SU-DHL-6 (cell line): ENCODE measurements at regions not wholly inside any gene's neighbourhood (a gene's known extent, or its start where the extent isn't known, plus 50 kb on each side); places are given as distances from the start of the nearest gene placed in this dataset.

Experiments
- H2AFZ ChIP-seq: fragments of 200-600 bp; sonication (generic); 2 replicates; pipeline ENCODE4 v1.6.1; 2014; ENCODE audit warnings: low read depth, mild to moderate bottlenecking, moderate library complexity, mixed read lengths, antibody characterized with exemption, low read length; ENCODE audit not compliant: severe bottlenecking
- H3F3A ChIP-seq: fragments of 200-600 bp; shearing (Covaris generic); 2 replicates; pipeline ENCODE4 v1.6.0; 2016; ENCODE audit warnings: antibody characterized with exemption, mild to moderate bottlenecking; ENCODE audit not compliant: insufficient read depth
- H3K27ac ChIP-seq: fragments of 200-600 bp; sonication (generic); 2 replicates; pipeline ENCODE4 v1.5.1; 2016; ENCODE audit warnings: low read depth, mild to moderate bottlenecking, low read length, moderate library complexity, mixed read lengths
- H3K27me3 ChIP-seq: fragments of 200-600 bp; sonication (generic), shearing (Covaris generic); 2 replicates; pipeline ENCODE4 v1.6.0; 2014; ENCODE audit warnings: mild to moderate bottlenecking, low read length
- H3K36me3 ChIP-seq: fragments of 200-600 bp; sonication (generic); 2 replicates; pipeline ENCODE4 v1.6.1; 2014; ENCODE audit warnings: mild to moderate bottlenecking, low read length, mixed read lengths
- H3K4me2 ChIP-seq: fragments of 300-600, 200-600 bp; shearing (Covaris generic), sonication (generic); 2 replicates; pipeline ENCODE4 v1.6.0; 2014; ENCODE audit warnings: low read length, low read depth, mild to moderate bottlenecking; ENCODE audit not compliant: poor library complexity, severe bottlenecking
- H3K4me3 ChIP-seq: fragments of 200-600 bp; sonication (generic); 2 replicates; pipeline ENCODE4 v1.5.1; 2014; ENCODE audit warnings: antibody characterized with exemption, low read length, mild to moderate bottlenecking, mixed read lengths; ENCODE audit not compliant: insufficient read depth, poor library complexity, severe bottlenecking
- H3K79me2 ChIP-seq: fragments of 200-600 bp; sonication (generic); 2 replicates; pipeline ENCODE4 v1.6.1; 2014; ENCODE audit warnings: mild to moderate bottlenecking, low read length, moderate library complexity; ENCODE audit not compliant: insufficient read depth
- H3K9ac ChIP-seq: fragments of 200-600 bp; sonication (generic); 2 replicates; pipeline ENCODE4 v1.7.0; 2014; ENCODE audit warnings: mild to moderate bottlenecking, low read length
- H3K9me2 ChIP-seq: fragments of 200-600 bp; sonication (generic); replicated peaks from 2 replicates; pipeline ENCODE4 v1.6.1; 2014; ENCODE audit warnings: low read length; ENCODE audit not compliant: insufficient read depth
- H3K9me3 ChIP-seq: fragments of 200-600 bp; sonication (generic); 2 replicates; pipeline ENCODE4 v1.6.1; 2014; ENCODE audit warnings: low read length, mixed read lengths; ENCODE audit not compliant: insufficient read depth
- H4K20me1 ChIP-seq: fragments of 200-600 bp; sonication (generic); 2 replicates; pipeline ENCODE4 v1.6.1; 2014; ENCODE audit warnings: low read depth, mild to moderate bottlenecking, antibody characterized with exemption, low read length, moderate library complexity, mixed read lengths
- CTCF ChIP-seq: fragments of 200-600 bp; sonication (generic); IDR thresholded peaks from one replicate; pipeline ENCODE4 v1.5.1; 2017; ENCODE audit warnings: antibody characterized with exemption, mild to moderate bottlenecking, low read length, moderate library complexity; ENCODE audit not compliant: insufficient read depth, poor library complexity, severe bottlenecking
- EZH2phosphoT487 ChIP-seq: fragments of 200-600 bp; sonication (generic), shearing (Covaris generic); conservative IDR thresholded peaks from 2 replicates; pipeline ENCODE4 v1.6.1; 2018; ENCODE audit warnings: mild to moderate bottlenecking, antibody characterized with exemption, low read length, moderate library complexity, mixed read lengths

- no peaks in the 10 kb centered on the region for H3F3A ChIP-seq
- no peaks in the 10 kb centered on the region for H3K9me2 ChIP-seq
- H3K9me3 ChIP-seq: no peaks in the 10 kb centered on the region
- H3K9ac ChIP-seq: no peak overlapping the region
- TF ChIP-seq CTCF: no peak
- no peaks in the 10 kb centered on the region for H3K27me3 ChIP-seq
- H3K27ac ChIP-seq: no peak overlapping the region
- no peaks in the 10 kb centered on the region for H3K79me2 ChIP-seq
- H3K36me3 ChIP-seq: no peaks in the 10 kb centered on the region
- no peaks in the 10 kb centered on the region for H4K20me1 ChIP-seq
- no peak overlapping the region for H2AFZ ChIP-seq
- no peak overlapping the region for H3K4me3 ChIP-seq
- no peak overlapping the region for H3K4me2 ChIP-seq
Observed at GRCh38 chr1:99591886-99592285, 54.0 kb upstream of the PALMD start.

DNA sequence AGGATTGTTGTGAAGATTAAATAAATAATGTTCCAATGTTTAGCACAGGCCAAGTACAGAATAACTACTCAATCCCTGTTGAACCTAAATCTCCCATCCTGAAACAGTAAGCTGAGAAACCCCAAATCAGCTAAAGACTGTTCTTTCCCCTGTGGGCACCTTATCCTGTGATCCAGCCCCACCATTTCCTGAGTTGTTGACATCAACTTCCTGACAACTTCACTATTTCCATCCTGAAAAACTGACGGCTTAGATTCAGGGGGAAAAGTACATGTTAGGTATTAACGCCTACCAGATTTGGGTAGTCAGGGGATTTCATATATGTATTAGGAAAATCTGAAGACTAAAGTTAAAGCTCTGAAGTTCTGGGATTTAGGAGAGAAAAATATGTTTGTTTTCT lies 51.7 kb upstream of the PALMD start:
- H2AFZ ChIP-seq: no peak overlapping the region
- H3K9ac ChIP-seq: no peak overlapping the region
- no peak overlapping the region for H3K27ac ChIP-seq
- no peak for TF ChIP-seq EZH2phosphoT487
- TF ChIP-seq CTCF: no peak
- no peaks in the 10 kb centered on the region for H3K79me2 ChIP-seq
- no peaks in the 10 kb centered on the region for H4K20me1 ChIP-seq
- no peaks in the 10 kb centered on the region for H3K27me3 ChIP-seq
- H3F3A ChIP-seq: no peaks in the 10 kb centered on the region
- H3K9me2 ChIP-seq: no peaks in the 10 kb centered on the region
- no peaks in the 10 kb centered on the region for H3K36me3 ChIP-seq
- no peaks in the 10 kb centered on the region for H3K9me3 ChIP-seq
- no peak overlapping the region for H3K4me3 ChIP-seq
- H3K4me2 ChIP-seq: no peak overlapping the region

DNA sequence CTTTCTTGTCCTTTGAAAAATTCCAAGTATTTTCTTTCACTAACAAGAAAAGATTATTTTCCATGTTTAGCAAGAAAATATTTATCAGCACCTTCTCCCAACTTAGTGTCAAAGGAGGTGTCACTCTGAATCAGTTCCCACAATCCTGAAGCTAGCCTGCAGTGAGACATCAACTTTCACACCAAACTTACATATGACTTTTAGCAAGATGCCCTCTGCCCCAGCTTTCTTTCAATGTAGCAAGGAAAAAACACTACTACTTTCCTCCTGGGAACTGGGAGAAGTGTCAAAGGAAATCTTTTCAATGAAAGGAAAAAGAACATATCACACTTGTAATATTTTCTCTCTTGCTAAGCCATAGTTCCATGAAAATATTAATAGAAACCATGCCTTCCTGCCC lies 50.9 kb upstream of the PALMD start:
- Histone ChIP-seq H3K4me2 (no peak overlapping the region), H4K20me1 (no peaks in the 10 kb centered on the region), H3K4me3 (no peak overlapping the region), H3K79me2 (no peaks in the 10 kb centered on the region), H3K9me2 (no peaks in the 10 kb centered on the region), H2AFZ (no peak overlapping the region), H3K27ac (no peak overlapping the region), H3K27me3 (no peaks in the 10 kb centered on the region), H3F3A (no peaks in the 10 kb centered on the region), H3K9ac (no peak overlapping the region), H3K36me3 (no peaks in the 10 kb centered on the region), H3K9me3 (no peaks in the 10 kb centered on the region)
- TF ChIP-seq CTCF: no peak
- no peak for TF ChIP-seq EZH2phosphoT487

GRCh38 chr1:99595441-99595840 lies 50.5 kb upstream of the PALMD start:
- no peak overlapping the region for H3K4me2 ChIP-seq
- no peaks in the 10 kb centered on the region for H3K9me3 ChIP-seq
- no peak overlapping the region for H3K4me3 ChIP-seq
- no peak for TF ChIP-seq CTCF
- no peaks in the 10 kb centered on the region for H3K79me2 ChIP-seq
- no peaks in the 10 kb centered on the region for H3K36me3 ChIP-seq
- H2AFZ ChIP-seq: no peak overlapping the region
- H3K27ac ChIP-seq: no peak overlapping the region
- no peaks in the 10 kb centered on the region for H4K20me1 ChIP-seq
- no peaks in the 10 kb centered on the region for H3F3A ChIP-seq
- H3K27me3 ChIP-seq: no peaks in the 10 kb centered on the region
- no peak overlapping the region for H3K9ac ChIP-seq
- H3K9me2 ChIP-seq: no peaks in the 10 kb centered on the region
